Activated CD8-positive, alpha-beta memory T cell treated with anti-CD3 and anti-CD28 coated beads, Interleukin-2, amount 10 ng/mL, durations not matched to agents 7 days and 5 days (primary cell): ENCODE measurements at regions not wholly inside any gene's neighbourhood (a gene's known extent, or its start where the extent isn't known, plus 50 kb on each side); places are given as distances from the start of the nearest gene placed in this dataset.

Experiments
- ATAC-seq: fragments of 150-1000 bp; cut with Tn5 transposase; one replicate; pipeline ENCODE4 v1.10.0; 2021; ENCODE audit warnings: moderate library complexity
- CTCF ChIA-PET: fragments of 350-600 bp; sonication (Branson Sonifier 250); formaldehyde crosslinking; loops from one replicate; lab custom pipeline; 2021; ENCODE audit warnings: antibody characterized with exemption; lab: Charles Lee
- DNase-seq: peaks from one replicate; pipeline ENCODE4 v3.0.0-alpha.2; 2020
- H3K27ac Mint-ChIP-seq: one replicate; pipeline ENCODE4 v1.8.0; 2021; ENCODE audit warnings: mild to moderate bottlenecking, mixed read lengths
- H3K27me3 Mint-ChIP-seq: one replicate; pipeline ENCODE4 v1.8.0; 2021; ENCODE audit warnings: mixed read lengths
- H3K36me3 Mint-ChIP-seq: one replicate; pipeline ENCODE4 v1.8.0; 2021; ENCODE audit warnings: mild to moderate bottlenecking, mixed read lengths
- H3K4me1 Mint-ChIP-seq: one replicate; pipeline ENCODE4 v1.8.0; 2021; ENCODE audit warnings: mixed read lengths
- H3K4me3 Mint-ChIP-seq: one replicate; pipeline ENCODE4 v1.8.0; 2021; ENCODE audit warnings: mild to moderate bottlenecking, moderate library complexity, mixed read lengths
- H3K9me3 Mint-ChIP-seq: one replicate; pipeline ENCODE4 v1.8.0; 2022; ENCODE audit warnings: low read depth, mixed read lengths

DNA sequence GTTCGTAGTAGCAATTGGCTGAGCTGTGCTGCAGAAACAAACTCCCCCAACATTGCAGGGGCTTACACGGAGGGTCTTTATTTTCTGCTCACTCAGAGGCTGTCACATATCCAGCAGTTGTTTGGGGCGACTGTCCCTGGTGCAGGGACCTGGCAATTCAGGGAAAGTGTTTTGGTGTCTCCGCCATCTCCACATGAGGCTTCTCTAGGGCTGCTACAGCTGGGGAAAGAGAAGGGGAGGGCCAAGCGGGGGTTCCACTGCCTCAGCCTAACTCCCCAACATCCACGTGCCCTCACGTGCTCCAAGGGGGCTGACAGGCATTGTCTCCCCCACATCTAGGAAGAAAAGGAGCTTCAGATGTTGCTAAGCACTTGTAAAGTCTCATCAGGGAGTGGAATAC, 61.3 kb upstream of the NXT1 start:
- no peak overlapping the region for H3K27ac Mint-ChIP-seq
- no peaks in the 10 kb centered on the region for H3K9me3 Mint-ChIP-seq
- H3K4me1 Mint-ChIP-seq = no peaks in the 10 kb centered on the region

DNA sequence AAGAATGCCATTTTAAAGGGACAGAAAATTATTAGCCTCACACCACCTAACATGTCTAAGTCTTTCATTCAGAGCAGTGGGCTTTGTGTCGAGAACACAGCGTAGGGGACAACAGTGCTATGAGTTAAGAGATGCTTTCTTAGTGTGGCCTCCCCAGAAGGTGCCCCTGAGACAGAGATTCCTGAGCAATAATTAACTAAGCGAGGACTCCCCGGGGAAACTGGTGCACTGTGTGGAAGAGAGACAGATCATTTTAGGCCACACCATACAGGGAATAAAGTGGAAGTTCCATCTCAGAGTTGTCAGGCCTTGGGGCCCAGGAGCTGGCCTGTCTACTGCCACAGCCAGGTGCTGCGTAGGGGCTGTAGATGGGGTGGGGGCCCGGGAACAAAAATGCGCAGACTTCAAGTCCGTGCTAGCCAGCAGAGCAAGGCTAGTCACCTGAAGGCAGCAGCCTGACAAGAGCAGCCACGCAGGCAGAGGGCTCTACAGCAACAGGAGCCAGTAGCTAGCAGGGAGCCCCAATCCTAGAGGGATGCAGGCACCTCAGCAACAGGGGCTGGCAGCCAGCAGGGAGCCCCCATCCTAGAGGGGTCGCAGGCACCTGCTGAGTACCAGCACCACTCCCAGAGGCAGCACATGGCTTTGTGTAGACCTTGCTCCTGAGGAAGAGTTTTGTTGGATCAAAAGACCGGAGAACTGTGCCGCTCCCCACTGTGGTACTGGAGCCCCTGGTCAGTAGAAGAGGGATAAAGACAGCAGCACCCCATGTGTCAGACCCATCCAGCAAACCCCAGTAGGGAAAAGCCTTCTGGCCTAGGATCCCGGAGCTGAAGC, 63.0 kb upstream of the NXT1 start:
- ATAC-seq (no peak), DNase-seq (no peak)
- Mint-ChIP-seq H3K4me3 (no peak overlapping the region), H3K9me3 (no peaks in the 10 kb centered on the region), H3K36me3 (no peaks in the 10 kb centered on the region), H3K27me3 (no peaks in the 10 kb centered on the region), H3K4me1 (no peaks in the 10 kb centered on the region), H3K27ac (no peak overlapping the region)
- CTCF ChIA-PET = no interaction called here

More for the DNA sequence above, 61.3 kb upstream of the NXT1 start:
- H3K36me3 Mint-ChIP-seq = no peaks in the 10 kb centered on the region
- CTCF ChIA-PET = no interaction called here
- H3K27me3 Mint-ChIP-seq = no peaks in the 10 kb centered on the region
- H3K4me3 Mint-ChIP-seq = no peak overlapping the region
- DNase-seq = no peak
- no peak for ATAC-seq

GRCh38 chr20:23286346-23286745, 64.2 kb upstream of the NXT1 start:
- Mint-ChIP-seq H3K27me3 (peaks cover 2% of the 10 kb centered on the region), H3K4me1 (no peaks in the 10 kb centered on the region), H3K9me3 (no peaks in the 10 kb centered on the region), H3K4me3 (no peak overlapping the region), H3K27ac (no peak overlapping the region), H3K36me3 (no peaks in the 10 kb centered on the region)
- no peak for DNase-seq
- no peak for ATAC-seq
- CTCF ChIA-PET = no interaction called here

DNA sequence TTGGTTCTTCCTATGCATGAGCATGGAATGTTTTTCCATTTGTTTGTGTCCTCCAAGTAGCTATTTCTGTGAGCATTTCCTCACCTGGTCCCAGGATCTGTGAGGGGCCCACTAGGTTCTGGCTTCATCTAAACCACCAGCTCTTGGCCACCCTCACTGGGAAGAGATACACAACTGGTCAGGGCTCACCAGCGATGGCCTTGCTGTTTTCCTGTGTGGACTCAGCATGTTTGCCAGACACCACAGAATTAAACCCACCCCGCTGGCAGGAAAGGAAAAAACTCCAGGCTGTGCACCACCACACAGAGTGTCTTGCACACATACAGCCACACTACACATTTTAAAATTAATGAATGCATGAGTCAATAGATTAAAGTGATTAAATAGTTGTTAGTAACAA, 65.1 kb upstream of the NXT1 start:
- no peak overlapping the region for H3K27ac Mint-ChIP-seq
- peaks cover 2% of the 10 kb centered on the region for H3K27me3 Mint-ChIP-seq
- ATAC-seq (no peak), DNase-seq (no peak)
- CTCF ChIA-PET = no interaction called here
- no peak overlapping the region for H3K4me3 Mint-ChIP-seq
- no peaks in the 10 kb centered on the region for H3K9me3 Mint-ChIP-seq
- H3K36me3 Mint-ChIP-seq = no peaks in the 10 kb centered on the region
- no peaks in the 10 kb centered on the region for H3K4me1 Mint-ChIP-seq

- ATAC-seq (no peak), DNase-seq (no peak)
- Mint-ChIP-seq H3K27ac (no peak overlapping the region), H3K36me3 (no peaks in the 10 kb centered on the region), H3K27me3 (peaks cover 2% of the 10 kb centered on the region), H3K4me1 (no peaks in the 10 kb centered on the region), H3K9me3 (no peaks in the 10 kb centered on the region), H3K4me3 (no peak overlapping the region)
- CTCF ChIA-PET = no interaction called here
Observed at GRCh38 chr20:23284009-23284408, 66.6 kb upstream of the NXT1 start.

DNA sequence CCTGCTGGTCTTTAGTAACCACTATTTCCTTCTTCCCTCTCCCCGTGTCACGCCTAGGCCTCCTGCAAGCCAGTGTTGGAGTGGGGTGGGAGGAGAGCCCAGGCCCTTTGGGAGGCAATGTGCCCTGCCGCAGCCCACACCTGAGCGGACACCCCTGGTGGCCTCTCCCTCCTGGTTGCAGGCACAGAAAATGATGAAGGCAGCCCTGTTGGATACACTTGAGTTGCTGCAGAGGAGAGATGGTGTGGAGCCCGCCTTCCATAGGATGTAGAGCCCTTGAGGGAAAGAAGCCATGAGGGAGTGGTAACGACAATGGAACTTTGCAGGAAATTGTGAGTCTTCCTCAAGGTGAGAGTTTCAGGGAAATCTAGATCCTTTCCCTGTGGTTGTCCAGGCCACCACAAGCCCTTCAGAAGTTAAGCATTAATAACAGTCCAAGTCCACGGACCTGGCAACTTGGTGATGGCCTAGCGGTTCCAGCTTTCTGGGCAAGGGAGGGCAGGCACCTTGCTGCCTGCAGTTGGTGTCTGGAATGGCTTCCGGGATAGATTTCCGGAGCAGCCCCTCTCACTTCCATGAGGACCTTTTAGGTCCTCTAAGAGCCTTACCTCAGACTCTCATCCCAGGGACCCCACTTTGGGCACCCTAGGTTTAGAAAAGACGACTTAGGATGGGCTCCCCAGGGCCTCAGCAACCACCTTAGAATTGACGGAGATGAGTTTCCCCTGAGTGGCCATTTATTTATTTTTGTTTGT, 67.3 kb upstream of the NXT1 start:
- no peak for DNase-seq
- CTCF ChIA-PET = interaction anchor here (0.8 kb wide), 1 partner anchor 67 kb away, joined by 3 read pairs; no protein-coding TSS in a partner anchor
- no peaks in the 10 kb centered on the region for H3K4me1 Mint-ChIP-seq
- ATAC-seq = no peak
- no peak overlapping the region for H3K27ac Mint-ChIP-seq
- no peak overlapping the region for H3K4me3 Mint-ChIP-seq
- no peaks in the 10 kb centered on the region for H3K36me3 Mint-ChIP-seq
- H3K9me3 Mint-ChIP-seq = no peaks in the 10 kb centered on the region
- peaks cover 2% of the 10 kb centered on the region for H3K27me3 Mint-ChIP-seq

DNA sequence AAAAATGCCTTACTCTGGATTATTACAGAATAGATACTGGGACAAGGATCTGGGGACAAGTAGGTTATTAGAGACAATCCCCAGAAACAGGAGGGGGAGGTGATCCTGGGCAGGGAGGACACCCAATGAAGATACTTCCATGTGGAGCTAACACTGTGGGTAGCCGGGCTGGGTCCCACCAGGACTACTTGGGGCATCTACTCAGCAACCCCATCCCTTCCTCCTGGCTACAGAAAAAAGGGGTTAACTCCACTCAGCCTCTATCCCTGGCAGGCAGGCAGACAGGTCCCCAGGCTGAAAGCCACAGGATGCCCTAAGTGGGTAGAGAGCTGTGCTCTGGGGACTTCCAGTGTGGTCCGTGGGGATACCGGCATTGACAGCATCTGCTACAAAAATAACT, 68.0 kb upstream of the NXT1 start:
- Mint-ChIP-seq H3K27ac (no peak overlapping the region), H3K27me3 (peaks cover 2% of the 10 kb centered on the region)

DNA sequence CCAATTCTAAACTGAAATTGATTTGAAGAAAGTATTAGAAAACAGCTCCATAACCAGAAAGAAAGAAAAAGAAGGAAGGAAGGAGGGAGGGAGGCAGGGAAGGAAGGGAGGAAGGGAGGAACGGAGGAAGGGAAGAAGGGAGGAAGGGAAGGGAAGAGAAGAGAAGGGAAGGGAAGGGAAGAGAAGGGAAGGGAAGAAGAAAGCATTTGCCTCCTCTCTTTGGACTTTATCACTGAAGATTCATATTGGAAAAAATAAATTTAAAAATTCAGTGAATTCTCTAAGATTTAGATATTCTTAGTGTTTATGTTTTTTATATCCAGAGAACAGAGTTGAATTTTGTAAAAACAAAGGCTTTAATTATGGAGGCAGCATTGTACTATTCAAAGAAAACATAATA, 68.5 kb upstream of the NXT1 start:
- Mint-ChIP-seq H3K4me1 (no peaks in the 10 kb centered on the region), H3K36me3 (no peaks in the 10 kb centered on the region)

More for the DNA sequence above, 68.0 kb upstream of the NXT1 start:
- Mint-ChIP-seq H3K9me3 (no peaks in the 10 kb centered on the region), H3K4me1 (no peaks in the 10 kb centered on the region), H3K4me3 (no peak overlapping the region), H3K36me3 (no peaks in the 10 kb centered on the region)
- ATAC-seq (no peak), DNase-seq (no peak)
- CTCF ChIA-PET = interaction anchor here (0.8 kb wide), 1 partner anchor 67 kb away, joined by 3 read pairs; no protein-coding TSS in a partner anchor

GRCh38 chr20:23279836-23280235, 70.8 kb upstream of the NXT1 start:
- Mint-ChIP-seq H3K27me3 (peaks cover 5% of the 10 kb centered on the region), H3K27ac (no peak overlapping the region), H3K4me1 (no peaks in the 10 kb centered on the region), H3K4me3 (no peak overlapping the region), H3K36me3 (no peaks in the 10 kb centered on the region), H3K9me3 (no peaks in the 10 kb centered on the region)
- DNase-seq (no peak), ATAC-seq (no peak)
- CTCF ChIA-PET = no interaction called here

More for the DNA sequence above, 68.5 kb upstream of the NXT1 start:
- Mint-ChIP-seq H3K4me3 (no peak overlapping the region), H3K9me3 (no peaks in the 10 kb centered on the region), H3K27ac (no peak overlapping the region), H3K27me3 (peaks cover 2% of the 10 kb centered on the region)
- DNase-seq (no peak), ATAC-seq (no peak)
- CTCF ChIA-PET = interaction anchor here (0.8 kb wide), 1 partner anchor 68 kb away, joined by 3 read pairs; no protein-coding TSS in a partner anchor

- no peak overlapping the region for H3K27ac Mint-ChIP-seq
- no peak for ATAC-seq
- no peak overlapping the region for H3K4me3 Mint-ChIP-seq
Observed at GRCh38 chr20:23278172-23278571, 72.4 kb upstream of the NXT1 start.

DNA sequence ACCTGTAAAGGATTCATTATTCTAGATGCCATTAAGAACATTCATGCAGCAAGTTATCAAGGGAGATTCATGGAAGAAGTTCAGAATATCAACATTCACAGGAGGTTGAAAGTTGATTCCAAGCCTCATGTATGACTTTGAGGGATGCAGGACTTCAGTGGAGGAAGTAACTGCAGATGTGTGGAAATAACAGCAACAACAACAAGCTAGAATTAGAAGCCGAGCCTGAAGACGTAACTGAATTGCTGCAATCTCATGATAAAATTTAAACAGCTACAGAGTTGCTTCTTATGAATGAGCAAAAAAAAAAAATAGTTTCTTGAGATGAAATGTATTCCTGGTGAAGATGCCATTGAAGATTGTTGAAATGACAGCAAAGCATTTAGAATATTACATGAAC, 73.3 kb upstream of the NXT1 start:
- H3K4me3 Mint-ChIP-seq = no peak overlapping the region
- peaks cover 5% of the 10 kb centered on the region for H3K27me3 Mint-ChIP-seq
- H3K9me3 Mint-ChIP-seq = no peaks in the 10 kb centered on the region
- H3K4me1 Mint-ChIP-seq = no peaks in the 10 kb centered on the region
- H3K36me3 Mint-ChIP-seq = no peaks in the 10 kb centered on the region
- no peak overlapping the region for H3K27ac Mint-ChIP-seq
- no peak for DNase-seq
- CTCF ChIA-PET = no interaction called here
- no peak for ATAC-seq

More at GRCh38 chr20:23278172-23278571, 72.4 kb upstream of the NXT1 start:
- Mint-ChIP-seq H3K27me3 (peaks cover 5% of the 10 kb centered on the region), H3K9me3 (no peaks in the 10 kb centered on the region), H3K4me1 (no peaks in the 10 kb centered on the region), H3K36me3 (no peaks in the 10 kb centered on the region)
- DNase-seq = no peak
- CTCF ChIA-PET = no interaction called here

DNA sequence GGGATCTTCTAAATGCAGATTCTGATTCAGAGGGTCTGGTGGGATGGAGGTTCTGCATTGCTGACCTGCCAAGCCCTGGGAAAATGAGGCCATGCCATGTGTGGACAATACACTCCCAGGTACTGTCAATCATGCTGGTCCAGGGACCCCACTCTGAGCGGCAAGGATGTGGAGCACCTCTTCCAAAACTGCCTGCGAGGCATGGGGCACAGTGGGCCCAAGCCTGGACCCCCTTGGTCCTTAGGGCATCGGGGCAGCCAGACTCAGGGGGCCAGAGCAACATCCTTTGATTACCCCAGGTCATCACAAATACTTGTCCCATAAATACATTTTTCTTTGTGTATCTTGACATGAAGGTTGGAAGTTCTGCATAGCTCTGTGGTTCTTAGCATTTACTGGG, 76.8 kb upstream of the NXT1 start:
- Mint-ChIP-seq H3K27ac (no peak overlapping the region), H3K27me3 (peaks cover 3% of the 10 kb centered on the region), H3K4me1 (no peaks in the 10 kb centered on the region), H3K4me3 (no peak overlapping the region), H3K36me3 (no peaks in the 10 kb centered on the region), H3K9me3 (no peaks in the 10 kb centered on the region)
- CTCF ChIA-PET = no interaction called here
- ATAC-seq (no peak), DNase-seq (no peak)

DNA sequence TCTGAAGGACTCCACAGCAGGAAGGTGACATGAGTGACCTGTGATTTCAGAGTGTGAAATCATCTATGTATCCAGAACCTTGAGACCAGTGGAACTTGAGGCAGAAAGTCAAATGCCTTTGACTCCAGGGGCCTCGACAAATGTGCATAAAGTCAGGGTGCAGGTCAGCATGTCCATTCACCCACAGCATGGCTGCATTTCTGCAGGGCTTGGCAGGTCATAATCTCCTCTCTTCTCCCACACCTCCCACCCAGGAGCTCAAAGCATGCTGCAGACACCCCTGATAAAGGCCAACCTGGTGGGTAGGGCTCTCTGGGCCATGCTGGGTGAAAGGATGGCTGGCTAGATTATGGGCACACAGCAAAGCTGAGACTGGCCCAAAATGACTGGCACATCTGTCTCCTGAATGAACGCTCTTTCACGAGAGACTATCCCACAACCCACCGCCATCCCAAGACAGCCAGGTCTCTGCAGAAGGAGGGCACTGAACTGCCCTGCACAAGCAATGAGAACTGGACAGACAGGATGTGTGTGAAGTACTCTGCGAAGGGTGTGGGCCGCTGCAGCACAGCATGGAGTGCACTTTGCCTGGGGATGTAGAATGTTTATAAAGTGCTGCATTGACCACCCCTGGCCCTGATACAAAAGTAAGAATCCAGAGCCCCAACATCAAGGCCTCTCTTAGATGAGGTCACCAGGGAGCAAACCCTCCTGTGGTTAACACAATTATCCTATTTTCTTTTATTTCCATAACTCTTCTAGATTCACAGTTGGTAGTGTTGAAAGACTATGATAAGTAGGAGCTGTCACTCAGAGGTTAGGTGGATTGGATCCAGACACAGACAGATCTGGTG, 78.2 kb upstream of the NXT1 start:
- no peaks in the 10 kb centered on the region for H3K36me3 Mint-ChIP-seq
- no peaks in the 10 kb centered on the region for H3K4me1 Mint-ChIP-seq
- CTCF ChIA-PET = no interaction called here
- H3K27me3 Mint-ChIP-seq = peaks cover 3% of the 10 kb centered on the region
- no peak overlapping the region for H3K27ac Mint-ChIP-seq
- no peak overlapping the region for H3K4me3 Mint-ChIP-seq
- DNase-seq (no peak), ATAC-seq (no peak)
- peaks cover 3% of the 10 kb centered on the region for H3K9me3 Mint-ChIP-seq
